HG02973 (cell line): ENCODE measurements at regions not wholly inside any gene's neighbourhood (a gene's known extent, or its start where the extent isn't known, plus 50 kb on each side); places are given as distances from the start of the nearest gene placed in this dataset.

ENCODE experiments used
- ATAC-seq: cut with Tn5 transposase; IDR thresholded peaks from one replicate; pipeline ENCODE4 v1.9.1; 2021; ENCODE audit warnings: moderate library complexity; ENCODE audit not compliant: unreplicated experiment

DNA sequence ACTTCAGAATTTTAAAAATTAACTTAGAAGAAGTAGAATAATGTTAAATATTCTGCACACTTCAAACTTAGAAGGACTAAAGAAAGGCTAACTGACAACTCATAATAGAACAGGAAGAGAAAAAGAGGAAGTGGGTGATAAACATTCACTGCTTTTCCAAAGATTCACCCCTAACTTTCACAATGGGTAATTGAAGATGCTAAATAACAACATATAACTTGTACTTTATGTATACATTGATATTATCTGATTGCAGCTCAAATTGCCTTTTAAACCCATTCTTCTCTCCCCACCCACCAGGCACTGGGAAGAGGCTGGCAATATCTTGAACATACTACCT, 376.6 kb downstream of the EFNA5 start:
- peak; percentile 74 for ATAC-seq

DNA sequence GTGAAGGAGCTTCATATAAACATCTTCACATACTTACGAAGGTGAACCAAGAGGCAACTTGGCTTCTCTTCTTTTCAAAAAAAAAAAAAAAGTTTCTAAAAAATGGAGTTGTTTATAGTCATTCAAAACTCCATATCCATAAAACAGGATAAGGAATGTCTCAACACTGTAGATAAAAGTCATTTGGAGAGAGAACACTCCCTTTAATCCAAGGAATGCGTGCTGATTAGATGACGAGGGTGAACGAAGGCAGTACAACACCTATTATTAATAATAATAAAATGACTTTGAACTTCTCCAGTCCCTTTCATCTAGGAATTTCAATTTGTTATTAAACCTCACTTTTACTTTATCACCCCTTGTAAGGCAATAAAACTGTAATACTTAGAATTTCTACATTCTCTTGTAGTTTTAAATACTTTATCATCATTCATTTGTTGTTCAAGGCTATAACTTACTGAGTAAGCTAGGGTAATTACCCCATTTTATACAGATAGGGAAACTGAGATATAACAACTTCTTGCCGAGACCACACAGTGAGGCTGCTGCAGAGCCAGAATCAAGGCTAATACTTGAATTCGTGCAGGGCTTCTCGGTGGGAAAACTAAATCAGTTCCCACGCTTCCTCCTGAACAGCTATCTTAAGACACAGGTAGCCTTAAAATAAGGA, 377.1 kb downstream of the EFNA5 start:
- peak; percentile 2 for ATAC-seq

DNA sequence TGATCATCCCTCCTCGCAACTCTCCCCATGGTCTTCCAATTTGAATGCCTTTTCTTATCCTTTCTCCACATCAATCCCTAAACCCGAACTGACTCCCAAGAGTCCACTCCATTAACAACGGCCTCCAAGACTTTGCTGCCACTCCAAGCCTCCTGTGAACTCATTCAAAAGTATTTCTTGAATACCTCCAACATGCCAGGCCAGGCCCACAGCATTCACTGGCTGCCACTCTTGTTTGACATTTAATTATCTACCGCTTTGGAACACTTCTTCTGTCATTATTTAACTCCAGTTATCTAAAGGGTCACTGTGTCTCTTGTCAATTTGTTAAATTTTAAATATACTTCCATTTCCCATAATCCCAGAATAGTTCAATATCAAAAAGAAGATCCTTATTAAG, 378.9 kb downstream of the EFNA5 start:
- ATAC-seq: no peak

DNA sequence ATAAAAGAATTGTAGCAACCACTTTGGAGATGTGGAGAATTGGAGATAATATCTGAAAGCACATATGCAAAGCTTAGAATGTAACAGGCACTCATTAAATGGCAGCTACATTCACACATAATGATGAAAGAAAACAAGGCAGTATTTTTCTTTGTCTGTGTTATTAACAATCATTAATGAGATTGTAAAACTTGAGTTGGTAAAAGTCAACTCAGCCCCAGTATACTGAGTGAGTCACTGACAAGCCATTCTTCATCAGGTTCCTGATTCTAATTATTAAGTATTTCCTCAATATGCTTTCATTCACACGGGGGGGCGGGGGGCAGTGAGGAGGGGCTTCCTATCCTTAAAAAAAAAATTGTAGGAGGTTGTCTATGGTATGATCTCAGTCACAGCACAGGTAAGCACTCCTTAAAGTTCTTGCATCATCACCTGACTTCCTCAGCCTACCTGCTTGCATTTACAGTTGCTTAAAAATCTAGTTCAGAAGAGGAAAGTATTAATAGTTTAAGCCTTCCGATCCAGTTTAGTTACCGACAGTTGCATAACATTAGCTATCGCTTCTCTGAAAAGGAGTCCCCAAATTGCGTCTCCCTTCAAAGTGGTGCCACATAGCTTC, 379.8 kb downstream of the EFNA5 start:
- ATAC-seq: no peak

DNA sequence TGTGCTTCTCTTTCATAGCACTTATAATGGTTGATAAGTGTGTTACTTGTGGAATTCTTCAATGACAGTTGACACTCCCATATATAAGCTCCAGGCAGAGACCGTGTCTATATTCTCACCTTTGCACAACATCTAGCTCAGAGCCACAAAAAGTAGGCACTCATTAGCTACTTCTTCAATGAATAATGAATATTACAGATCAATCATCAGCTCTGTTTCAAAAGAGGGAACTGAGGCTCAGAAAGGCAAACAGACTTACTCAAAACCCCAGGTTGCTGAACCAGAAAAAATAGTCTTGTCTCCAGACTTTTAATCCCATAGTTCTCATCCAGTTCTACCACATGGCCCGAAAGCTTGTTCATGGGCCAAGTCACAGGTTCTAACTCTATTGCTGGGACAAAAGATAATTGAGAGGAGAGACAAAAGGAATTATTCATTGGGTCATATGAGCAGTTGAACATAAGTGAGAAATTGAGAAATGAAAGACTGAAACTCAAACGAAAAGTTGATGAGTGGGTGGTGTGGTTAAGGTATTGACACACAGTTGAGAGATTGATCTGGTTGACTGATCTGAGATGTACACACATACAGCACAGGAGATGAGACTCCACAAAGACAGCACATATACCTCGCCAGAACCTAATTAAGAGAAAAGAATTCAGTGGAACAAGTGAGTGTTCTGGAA, 381.6 kb downstream of the EFNA5 start:
- ATAC-seq: peak; percentile 83

- ATAC-seq: no peak
These were observed 384.2 kb downstream of the EFNA5 start for GRCh38 chr5:107286447-107287098.

GRCh38 chr5:107285772-107286171, 385.0 kb downstream of the EFNA5 start:
- ATAC-seq: peak; percentile 41

GRCh38 chr5:107284822-107285525, 385.8 kb downstream of the EFNA5 start:
- no peak for ATAC-seq

DNA sequence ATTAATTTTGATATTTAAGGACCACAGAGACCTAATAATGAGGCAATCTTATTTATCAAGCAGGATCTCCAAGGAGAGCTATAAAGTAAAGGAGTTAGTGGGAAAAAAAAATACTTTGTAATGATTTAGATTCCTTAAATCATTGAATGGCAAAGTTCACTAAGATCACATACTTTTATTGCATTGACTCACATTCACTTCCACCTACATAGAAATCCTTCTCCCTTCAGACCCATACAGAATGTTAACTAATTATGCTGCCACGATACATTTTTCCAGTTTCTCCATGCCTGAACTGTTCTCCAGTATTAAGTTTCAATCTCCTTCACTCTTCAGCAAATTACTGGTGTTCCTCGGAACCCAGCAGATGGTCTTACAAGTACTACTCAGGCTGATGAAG, 388.7 kb downstream of the EFNA5 start:
- no peak for ATAC-seq

GRCh38 chr5:107278774-107279173, 392.0 kb downstream of the EFNA5 start:
- ATAC-seq: no peak

GRCh38 chr5:107277485-107278125, 393.1 kb downstream of the EFNA5 start:
- ATAC-seq: no peak

DNA sequence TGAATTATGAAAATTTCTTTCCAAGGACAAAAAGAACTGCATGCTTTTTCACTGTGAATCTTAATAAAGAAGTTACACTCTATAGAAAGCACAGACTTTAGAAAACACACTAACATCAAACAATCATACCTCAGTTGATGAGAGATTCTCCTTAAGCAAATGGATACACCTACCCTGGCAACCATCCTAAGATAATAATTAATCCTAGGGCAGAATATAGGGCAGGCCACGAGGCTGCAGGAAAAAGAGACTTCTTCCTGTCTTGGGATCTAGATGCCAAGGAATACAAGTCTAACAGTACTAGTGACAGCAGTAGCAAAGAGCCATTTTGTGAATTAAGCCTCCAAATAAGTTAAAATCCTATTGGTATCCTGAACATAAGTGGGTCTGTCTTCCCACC, 395.4 kb downstream of the EFNA5 start:
- no peak for ATAC-seq

DNA sequence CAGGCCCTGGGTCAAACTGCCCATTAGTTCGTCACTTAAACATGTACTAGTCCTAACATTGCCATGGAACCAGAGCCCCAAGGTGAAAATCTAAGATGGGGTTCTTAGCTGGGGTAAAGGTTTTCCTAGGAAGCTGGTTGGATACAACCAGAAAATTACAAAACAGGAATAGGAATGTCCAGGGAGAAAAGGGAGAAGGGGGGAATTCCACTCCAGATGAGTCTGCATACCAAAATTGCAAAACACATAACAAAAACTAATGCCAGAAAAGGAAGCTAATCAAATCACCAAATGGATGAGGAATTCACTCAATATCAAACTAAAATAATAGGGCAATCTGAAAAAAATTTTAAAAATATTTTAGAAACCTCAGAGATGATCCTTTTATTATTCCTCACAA, 396.2 kb downstream of the EFNA5 start:
- no peak for ATAC-seq

- no peak for ATAC-seq
These were observed 397.8 kb downstream of the EFNA5 start for GRCh38 chr5:107272954-107273353.

- no peak for ATAC-seq
These were observed 398.2 kb downstream of the EFNA5 start for GRCh38 chr5:107272509-107272908.

DNA sequence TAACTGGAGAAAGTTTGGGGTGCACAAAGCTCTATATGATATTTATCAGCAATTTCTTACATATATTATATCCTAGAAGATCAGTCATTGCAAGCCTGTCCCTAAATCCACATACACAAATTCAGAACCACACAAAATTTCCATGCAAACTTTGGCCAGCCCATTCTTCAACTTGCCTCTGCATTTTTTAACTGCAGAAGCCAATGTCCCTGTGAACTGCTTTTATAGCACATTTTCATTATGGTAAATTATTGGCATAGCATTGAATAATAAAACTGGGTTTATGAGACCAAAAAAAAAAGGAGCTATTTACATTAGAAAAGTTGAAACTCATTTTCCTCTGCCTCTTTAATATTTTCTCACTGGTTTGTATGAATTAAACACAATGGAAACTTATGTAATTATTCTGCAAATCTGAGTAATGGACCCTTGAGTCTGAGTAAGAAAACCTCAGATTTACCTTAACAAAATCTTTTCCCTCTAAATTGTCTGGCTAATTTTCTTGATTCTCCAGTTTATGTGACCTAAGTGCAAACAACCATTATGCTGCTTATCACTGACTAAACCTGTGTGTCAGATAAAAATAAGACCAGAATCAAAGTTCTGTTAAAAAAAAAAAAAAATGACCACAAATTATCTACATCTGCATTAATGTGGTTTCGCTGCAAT, 398.9 kb downstream of the EFNA5 start:
- no peak for ATAC-seq

DNA sequence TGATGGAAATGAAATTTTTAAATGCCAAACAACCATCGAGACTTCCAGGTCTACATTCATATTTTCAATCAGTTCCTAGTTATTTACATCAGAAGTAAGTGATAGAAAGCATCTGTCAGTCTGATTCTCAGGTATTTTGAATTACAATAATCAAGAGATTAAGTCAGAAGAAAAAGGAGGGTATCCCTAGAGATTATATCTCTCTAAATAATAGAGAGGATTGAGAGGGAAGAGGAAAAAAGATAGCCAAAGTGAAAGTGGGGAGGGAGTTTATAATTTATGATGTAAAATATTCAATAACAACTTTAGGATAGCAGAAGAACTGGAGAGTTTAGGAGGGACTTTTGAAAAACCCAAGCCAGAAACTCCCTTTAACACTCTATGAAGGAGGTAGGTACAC, 400.2 kb downstream of the EFNA5 start:
- ATAC-seq: no peak

- no peak for ATAC-seq
These were observed 401.1 kb downstream of the EFNA5 start for GRCh38 chr5:107269678-107270077.

DNA sequence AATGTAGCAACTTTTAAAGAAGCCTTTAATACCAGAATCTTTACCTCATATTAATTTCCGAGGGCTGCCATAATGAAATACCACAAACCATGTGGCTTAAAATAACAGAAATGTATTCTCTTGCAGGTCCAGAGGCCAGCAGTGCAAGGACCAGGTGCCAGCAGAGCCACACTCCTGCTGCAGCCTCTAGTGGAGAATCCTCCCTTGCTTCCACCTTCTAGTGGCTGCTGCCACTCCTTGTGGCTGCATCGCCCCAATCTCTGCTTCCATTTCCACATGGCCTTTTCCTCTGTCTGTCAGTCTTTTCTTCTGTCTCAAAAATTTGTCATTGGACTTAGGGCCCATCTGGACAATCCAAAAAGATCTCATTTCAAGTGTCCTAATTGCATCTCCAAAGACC, 401.5 kb downstream of the EFNA5 start:
- ATAC-seq: no peak

DNA sequence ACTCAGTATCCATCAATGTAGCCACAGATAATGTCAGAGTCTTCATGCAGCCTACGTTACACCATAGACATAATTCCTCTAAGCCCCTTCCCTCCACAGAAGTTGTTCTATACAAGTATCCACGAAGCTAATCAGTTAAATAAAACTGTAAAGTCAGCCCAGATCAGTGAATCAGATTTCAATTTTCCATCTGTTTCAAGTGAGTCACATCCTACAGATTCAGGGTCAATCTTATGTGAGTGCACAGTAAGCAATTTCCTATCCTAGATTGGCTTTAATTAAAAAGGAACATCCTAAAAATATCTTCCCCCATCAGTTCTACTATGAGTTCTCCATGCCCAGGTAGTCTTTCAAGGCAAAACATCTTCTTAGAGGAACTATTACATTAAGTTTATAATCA, 402.5 kb downstream of the EFNA5 start:
- no peak for ATAC-seq
